ENCODE measurements at regions not wholly inside any gene's neighbourhood (a gene's known extent, or its start where the extent isn't known, plus 50 kb on each side); places are given as distances from the start of the nearest gene placed in this dataset.

DNA sequence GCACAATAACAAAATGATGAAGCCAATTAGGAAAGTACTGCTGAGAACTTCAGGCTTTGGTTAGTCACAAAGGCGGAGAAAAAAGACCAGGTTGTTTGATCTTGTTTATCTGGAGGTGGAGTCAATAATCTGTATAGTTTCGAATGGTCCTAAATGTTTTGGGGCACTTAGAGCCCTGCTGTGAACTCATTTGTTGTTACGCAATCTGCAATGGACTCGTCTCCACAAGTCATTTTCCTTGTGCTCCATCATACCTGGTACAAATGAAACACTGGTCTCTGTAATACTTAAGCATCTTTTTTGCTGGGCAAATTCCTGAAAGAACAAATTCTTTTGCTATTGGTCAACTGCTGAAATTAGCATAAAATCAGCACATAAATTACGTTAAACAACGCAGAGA, 430.5 kb downstream of the GATA3 start:
- TF ChIP-seq, protein P1, sequence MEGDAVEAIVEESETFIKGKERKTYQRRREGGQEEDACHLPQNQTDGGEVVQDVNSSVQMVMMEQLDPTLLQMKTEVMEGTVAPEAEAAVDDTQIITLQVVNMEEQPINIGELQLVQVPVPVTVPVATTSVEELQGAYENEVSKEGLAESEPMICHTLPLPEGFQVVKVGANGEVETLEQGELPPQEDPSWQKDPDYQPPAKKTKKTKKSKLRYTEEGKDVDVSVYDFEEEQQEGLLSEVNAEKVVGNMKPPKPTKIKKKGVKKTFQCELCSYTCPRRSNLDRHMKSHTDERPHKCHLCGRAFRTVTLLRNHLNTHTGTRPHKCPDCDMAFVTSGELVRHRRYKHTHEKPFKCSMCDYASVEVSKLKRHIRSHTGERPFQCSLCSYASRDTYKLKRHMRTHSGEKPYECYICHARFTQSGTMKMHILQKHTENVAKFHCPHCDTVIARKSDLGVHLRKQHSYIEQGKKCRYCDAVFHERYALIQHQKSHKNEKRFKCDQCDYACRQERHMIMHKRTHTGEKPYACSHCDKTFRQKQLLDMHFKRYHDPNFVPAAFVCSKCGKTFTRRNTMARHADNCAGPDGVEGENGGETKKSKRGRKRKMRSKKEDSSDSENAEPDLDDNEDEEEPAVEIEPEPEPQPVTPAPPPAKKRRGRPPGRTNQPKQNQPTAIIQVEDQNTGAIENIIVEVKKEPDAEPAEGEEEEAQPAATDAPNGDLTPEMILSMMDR (IDR thresholded peaks at IDR 0.05; ENCODE audit: insufficient read depth, low read length, poor library complexity, severe bottlenecking) = no peak
- TF ChIP-seq EZH2phosphoT487 (conservative IDR thresholded peaks at IDR 0.05; ENCODE audit: low read length) = no peak
